Activated CD4-positive, alpha-beta T cell treated with anti-CD3 and anti-CD28 coated beads, Interleukin-2, amount 50 U/mL, for 48 hours (primary cell): ENCODE measurements at regions not wholly inside any gene's neighbourhood (a gene's known extent, or its start where the extent isn't known, plus 50 kb on each side); places are given as distances from the start of the nearest gene placed in this dataset.

Source experiments
- DNase-seq, 2 experiments: peaks; one replicate each; pipeline ENCODE4 v3.0.0-alpha.2; 2020

DNA sequence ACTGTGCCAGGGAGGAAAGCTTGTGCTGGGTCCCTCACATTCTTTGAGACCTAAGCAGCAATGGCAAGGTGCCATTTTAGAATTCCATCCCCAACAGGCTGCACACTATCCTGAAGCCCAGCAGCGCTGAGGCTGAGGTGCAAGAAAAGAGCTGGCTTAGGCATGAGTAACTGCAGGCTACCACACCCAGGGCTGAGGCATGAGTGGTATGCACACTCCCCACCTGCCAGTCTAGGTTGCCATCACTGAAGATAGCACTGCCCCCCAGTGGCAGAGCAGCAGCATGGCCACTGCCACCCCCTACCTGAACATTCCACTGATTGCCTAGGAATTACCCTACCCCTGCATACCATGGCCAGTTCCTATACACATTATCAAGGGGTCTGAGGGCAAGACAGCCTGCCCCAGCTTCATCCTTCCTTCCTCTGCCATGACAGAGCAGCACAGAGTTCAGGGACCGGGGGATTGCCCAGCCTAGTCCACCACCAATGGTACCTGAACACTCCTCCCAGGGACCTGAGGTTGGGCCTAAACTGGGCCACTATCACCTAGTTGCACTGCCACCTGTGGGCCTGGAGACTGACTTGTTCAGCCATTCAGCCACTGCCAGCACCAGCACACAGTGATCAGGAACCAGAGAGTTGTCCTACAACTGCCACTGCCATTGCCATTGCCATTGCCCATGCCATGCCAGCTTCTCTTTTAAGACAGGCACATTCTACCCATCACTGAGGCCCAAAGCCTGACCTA lies 129.8 kb downstream of the SATB1 start:
- peak; percentile 27 to 39 for DNase-seq

DNA sequence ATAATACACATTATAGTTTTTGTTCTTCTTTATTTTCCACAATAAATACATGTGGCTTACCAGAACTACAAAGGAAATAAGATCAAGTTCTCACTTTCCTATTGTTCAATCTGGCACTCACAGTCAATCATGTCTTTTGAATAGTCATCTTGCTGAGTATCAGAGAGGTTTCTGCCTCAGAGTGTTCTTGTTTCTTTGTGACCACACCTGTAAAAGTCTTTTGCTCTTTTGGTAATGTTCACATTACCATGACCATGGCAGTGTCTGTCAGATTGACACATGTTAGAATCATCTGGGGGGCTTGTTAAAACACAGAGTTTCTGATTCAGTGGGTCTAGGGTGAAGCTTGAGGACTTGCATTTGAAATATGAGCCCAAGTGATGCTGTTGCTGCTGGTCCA lies 135.0 kb downstream of the SATB1 start:
- DNase-seq = no peak

DNA sequence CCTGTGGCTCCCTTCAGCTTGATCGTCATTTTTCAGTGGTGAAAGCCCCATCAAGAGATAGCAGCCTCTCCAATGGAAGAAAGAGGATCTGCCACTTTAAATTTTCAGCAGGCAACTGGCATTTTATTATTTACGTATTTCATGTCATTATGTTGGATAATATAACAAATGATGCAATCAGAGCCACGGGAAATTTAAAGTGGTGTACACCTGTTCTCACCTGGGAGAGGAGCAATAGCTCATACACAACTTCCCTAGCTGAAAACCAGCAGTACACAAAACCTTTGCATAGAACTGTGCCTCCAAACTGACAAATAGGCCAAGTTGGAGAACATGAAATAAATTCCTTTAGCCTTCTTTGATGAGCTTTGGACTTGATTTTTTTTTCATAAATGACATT lies 136.9 kb downstream of the SATB1 start:
- DNase-seq = no peak

- no peak for DNase-seq
Observed at GRCh38 chr3:18284716-18285115, 140.4 kb downstream of the SATB1 start.

DNA sequence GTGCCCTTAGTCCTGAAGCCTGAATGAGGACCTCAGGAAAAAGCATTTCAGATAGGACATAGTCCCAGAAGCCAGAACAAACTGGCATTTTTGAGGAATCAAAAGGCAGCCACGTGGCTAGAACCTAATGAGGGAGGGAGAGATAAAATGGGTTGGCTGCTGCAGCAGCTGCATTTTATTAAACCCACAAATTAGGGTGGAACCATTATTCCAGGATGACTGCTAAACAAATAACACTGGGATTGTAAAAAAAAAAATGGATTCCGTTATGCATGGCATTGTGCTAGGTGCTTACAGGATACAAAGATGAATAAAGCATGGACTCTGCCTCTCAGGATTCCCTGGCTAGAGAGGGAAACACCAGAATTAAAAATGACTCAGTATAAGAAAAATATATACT lies 141.5 kb downstream of the SATB1 start:
- DNase-seq = no peak

DNA sequence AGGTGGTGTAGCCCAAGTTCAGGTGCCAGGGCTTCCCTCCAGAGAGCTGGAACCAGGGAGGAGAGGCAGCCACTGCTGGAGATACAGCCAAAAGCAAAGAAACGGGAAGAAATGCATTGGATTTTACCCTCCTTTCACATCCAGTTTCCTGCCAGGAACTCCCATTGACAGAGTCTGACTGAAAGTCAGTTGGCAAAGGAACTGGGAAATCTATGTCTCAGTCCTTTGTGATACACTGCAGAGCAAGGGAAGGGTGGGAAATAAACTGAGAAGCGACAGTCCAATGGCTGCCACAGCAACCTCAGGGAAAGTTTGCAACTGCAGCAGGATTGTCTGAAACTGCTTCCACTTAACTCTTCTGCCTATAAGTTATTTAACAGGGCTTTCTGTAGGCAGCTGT lies 142.6 kb downstream of the SATB1 start:
- DNase-seq = no peak

DNA sequence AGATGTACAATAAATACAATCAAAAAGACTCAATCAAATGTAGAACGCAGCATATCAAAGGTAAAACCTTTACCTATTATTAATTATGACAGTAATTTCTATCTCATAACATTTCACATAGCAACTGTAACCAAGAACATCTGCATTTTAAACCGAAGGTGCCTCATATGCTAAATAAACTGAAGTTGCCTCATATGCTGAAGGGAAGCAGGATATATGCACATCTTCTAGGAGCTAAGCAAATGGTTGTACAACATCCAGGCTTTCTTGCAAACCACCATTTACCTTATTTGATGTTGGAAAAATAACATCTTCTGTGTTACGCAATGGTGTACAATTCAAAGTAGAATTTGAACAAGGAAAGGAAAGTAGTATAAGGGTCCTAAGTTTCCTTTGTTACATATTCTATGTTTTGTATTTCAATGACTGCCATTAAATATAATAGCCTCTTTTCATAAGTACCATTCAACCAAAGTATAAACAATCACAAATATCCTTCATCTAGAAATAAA lies 145.9 kb downstream of the SATB1 start:
- DNase-seq = no peak

DNA sequence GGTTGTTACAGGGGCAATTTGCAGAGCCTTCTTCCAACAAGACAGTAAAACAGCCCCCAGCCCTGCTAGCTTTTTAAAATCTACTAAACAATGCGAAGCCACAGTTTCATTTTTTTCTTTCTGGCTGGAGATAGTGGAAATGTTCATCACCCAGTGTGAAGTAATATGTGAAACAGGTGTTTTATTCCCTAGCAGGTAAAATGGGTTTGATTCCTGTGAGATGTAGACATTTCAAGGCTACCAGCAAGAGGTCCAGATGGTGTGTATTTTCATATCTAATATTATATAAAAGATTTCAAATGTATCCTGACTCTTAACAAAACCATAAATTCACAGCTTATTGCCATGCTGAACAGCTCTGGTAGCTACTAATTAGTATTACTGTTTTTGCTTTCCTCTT lies 160.3 kb downstream of the SATB1 start:
- DNase-seq = no peak

DNA sequence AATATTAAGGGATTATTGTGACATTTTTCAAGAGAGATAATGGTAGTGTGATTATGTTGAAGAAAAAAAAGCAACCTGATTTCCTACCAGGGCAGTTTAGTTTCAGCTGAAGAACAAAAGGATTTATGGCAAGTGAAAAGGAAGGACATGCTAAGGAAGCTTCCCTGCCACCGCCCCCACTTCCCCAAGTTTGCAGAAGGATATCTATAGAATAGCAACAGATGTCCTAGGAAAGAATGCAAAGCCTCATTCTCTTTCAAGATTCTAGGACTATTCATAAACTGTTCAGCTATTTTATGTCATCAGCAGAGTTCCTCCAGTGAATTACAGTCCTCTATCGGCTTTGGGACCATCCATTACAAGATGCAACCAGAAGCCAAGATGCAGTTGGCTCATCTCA lies 160.8 kb downstream of the SATB1 start:
- no peak for DNase-seq

DNA sequence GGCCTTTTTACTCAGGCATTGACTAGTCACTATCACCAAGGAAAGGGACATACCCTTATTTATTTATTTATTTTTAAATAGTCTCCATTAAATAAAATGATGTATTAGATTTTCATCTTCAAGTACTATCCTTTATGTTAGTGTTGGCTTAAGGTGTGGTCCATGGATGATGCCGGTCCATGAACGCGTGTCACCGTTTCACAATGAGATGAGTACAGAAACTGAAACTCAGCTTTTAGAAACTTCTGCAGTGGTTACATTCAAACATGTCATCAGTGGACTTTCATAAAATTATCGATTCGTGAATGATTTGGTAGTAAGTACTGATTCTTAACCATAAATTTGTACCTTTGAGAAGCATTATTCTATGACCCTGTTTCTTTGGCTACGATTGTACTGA lies 166.6 kb downstream of the SATB1 start:
- DNase-seq = no peak

GRCh38 chr3:18252578-18252977 lies 172.6 kb downstream of the SATB1 start:
- no peak for DNase-seq

DNA sequence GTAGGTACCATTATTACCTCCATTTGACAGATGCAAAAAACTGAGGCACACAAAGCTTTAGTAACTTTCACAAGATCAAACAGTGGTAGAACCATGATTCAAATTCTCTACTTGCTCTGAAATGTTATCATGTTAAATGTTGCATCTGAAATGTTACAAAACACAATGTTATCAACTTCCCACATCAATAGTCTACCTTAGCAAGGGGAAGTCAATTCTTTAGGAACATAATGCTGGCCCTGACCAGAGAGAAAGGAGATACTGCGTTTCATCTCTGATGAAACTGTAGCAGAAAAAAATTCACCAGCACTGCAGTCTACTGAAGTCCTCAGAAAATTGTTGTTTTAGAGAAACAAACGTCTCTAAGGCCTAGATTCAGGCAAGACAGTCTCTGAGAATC lies 174.1 kb downstream of the SATB1 start:
- DNase-seq = no peak

GRCh38 chr3:18249126-18249525 lies 176.0 kb downstream of the SATB1 start:
- no peak for DNase-seq

GRCh38 chr3:18247776-18248310 lies 177.3 kb downstream of the SATB1 start:
- no peak for DNase-seq

DNA sequence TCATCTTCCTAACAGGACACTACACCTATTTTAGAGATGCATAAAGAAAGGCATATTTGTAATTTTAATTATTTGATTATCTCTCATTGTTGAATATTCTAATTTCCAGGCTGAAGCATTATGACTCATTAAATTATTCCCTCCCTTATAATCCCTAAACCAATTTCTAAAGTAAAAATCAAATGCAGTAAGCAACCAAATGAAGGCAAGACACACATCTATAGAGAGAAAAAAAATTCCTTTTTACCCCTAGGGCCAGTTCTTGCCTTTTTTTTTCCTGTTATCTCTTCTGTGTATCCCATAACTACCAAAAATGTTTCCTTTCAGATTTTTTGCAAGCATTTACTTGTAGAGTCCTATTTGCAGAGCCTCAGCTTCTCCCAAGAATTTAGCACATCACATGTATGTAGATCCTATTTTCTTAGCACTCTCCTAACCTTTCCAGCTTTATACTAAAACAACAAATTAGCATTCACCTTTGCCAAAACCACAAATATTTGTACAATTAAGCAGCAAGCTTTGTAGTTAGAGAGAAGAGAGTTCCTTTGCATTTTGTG lies 177.9 kb downstream of the SATB1 start:
- no peak for DNase-seq

DNA sequence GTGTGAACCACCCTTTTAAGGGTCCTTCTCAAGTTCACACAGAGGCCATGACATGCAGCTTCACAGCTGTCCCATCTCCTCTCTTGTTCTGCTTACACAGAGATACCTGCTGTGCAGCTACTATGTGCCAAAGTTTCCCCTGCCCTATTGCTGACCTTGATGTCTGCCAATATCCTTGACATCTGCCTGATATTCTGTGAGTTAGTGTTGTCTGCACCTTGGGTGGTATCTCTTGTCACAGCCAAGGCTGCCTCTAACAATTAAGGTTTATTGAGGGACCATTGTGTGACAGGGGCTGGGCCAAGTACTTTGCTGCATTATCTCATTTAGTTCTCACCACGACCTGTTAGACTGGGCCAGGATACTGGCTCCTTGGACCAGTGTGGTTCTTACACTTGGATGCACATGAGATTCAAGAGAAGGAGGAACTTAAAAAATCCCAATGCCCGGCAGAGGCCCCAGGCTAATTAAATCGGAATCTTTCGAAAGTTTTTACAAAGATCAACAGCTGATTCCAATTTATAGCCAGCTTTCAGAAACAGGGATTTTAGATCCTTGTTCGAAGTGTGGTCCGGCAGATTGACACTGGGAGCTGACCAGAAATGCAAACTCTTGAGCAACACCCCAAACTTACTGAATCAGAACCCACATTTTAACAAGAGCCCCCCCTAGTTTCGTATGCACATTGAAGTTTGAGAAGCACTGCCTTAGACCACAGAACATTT lies 178.6 kb downstream of the SATB1 start:
- DNase-seq = no peak

GRCh38 chr3:18245721-18246120 lies 179.4 kb downstream of the SATB1 start:
- DNase-seq = no peak

- no peak for DNase-seq
Observed at GRCh38 chr3:18241837-18242236, 183.3 kb downstream of the SATB1 start.

GRCh38 chr3:18239674-18240073 lies 185.5 kb downstream of the SATB1 start:
- no peak for DNase-seq

- no peak for DNase-seq
Observed at GRCh38 chr3:18238746-18239331, 186.3 kb downstream of the SATB1 start.

- no peak for DNase-seq
Observed at GRCh38 chr3:18238332-18238731, 186.8 kb downstream of the SATB1 start.

DNA sequence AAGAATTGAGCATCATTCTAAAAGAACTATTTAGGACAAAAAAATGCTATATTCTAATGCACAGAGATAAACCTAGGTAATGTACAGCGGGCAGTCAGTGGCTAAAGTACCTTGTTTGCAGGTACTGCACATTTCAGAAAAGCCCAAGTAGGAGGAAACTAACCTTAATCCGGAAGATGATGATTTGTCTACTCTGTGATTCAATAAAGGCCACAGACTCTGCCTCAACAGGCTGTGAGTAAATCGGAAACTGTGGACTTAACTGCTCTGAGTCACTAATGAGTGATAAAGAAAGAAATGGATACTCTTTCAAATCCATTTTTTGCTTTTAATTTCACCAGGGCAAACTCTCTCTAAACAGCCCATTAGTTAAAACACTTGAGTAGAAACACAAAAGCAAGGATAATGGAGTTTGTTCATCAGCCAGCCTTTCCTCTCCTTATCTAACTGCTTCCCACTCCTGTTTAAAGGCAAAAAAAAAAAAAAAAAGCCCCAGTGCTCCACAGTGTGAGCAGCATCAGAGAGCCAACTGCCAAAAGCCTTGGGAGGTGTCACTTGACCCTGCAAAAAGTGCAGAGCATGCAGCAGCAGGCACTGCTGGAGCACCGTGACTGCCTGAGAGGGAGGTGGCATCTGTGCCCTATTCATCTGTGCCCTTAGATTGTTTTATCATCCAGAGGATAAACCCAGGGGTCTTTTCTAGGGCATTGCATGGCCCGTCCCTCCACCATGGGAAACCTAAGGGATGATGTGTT lies 187.7 kb downstream of the SATB1 start:
- no peak for DNase-seq

DNA sequence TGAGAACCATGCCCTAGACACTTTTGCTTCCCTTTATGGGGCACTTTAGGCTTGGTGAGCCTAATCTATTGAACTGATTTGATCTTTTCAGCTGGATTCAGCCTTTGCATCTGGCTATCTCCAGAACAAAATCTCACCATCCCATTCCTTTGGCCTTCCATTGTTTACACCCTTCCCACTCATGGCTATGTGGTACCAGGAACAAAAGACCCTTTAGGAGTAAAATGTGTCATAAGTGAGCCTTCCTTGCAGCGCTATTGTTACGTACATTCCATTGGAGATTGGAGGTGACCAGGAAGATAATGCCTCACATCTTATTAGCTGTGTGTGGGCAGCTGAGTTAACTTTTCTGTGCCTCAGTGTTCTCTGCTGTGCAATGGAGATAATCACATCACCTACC lies 188.4 kb downstream of the SATB1 start:
- DNase-seq = no peak
